HCT116 (cell line): ENCODE measurements at regions not wholly inside any gene's neighbourhood (a gene's known extent, or its start where the extent isn't known, plus 50 kb on each side); places are given as distances from the start of the nearest gene placed in this dataset.

Source experiments
- ATAC-seq: fragments of 200-7000 bp; cut with Tn5 transposase; 2 replicates; pipeline ENCODE4 v1.9.1; 2020; ENCODE audit warnings: mild to moderate bottlenecking, moderate library complexity
- BruUV-seq: library from RNA; stranded (reverse); fragments of 400-500 nt; replicated peaks from 2 replicates; lab custom pipeline; 2021; lab: Mats Ljungman, UMichigan
- CTCF ChIA-PET: fragments of 300-600 bp; sonication (Branson Sonifier 250); formaldehyde crosslinking; loops from one replicate; lab custom pipeline; 2021; ENCODE audit warnings: antibody characterized with exemption; lab: Charles Lee
- POLR2A ChIA-PET: fragments of 300-600, 350-600 bp; sonication (Branson Sonifier 250); formaldehyde crosslinking; loops from one replicate; lab custom pipeline; 2021; ENCODE audit warnings: antibody characterized with exemption; lab: Charles Lee
- RAD21 ChIA-PET, 2 experiments: fragments of 300-600 bp; sonication (Branson Sonifier 250); formaldehyde crosslinking; loops; one replicate each; lab custom pipeline; 2023; ENCODE audit warnings: low total read pairs in 2 of 2; ENCODE audit not compliant: uncharacterized antibody in 2 of 2, unreplicated experiment in 2 of 2, low non-redundant PET in 1 of 2; lab: Charles Lee
- DNase-seq: peaks from one replicate; pipeline ENCODE4 v3.0.0-alpha.2; 2010; ENCODE audit warnings: low read depth, low spot score
- H2AFZ ChIP-seq: fragments of 200-600 bp; shearing (Covaris generic), sonication (generic); 2 replicates; pipeline ENCODE4 v1.6.1; 2017; ENCODE audit warnings: low read depth, mixed run types, mixed read lengths, antibody characterized with exemption, low read length; ENCODE audit not compliant: poor library complexity, severe bottlenecking
- H3K27ac ChIP-seq: 2 replicates; pipeline ENCODE4 v1.5.1; 2012; ENCODE audit warnings: low read depth, low read length
- H3K27me3 ChIP-seq: fragments of 200-600 bp; sonication (generic); 2 replicates; pipeline ENCODE4 v1.6.1; 2016; ENCODE audit warnings: mixed run types, low read length, mixed read lengths; ENCODE audit not compliant: insufficient read depth
- H3K36me3 ChIP-seq, 2 experiments: fragments of 200-500 bp in 1 of 2; fragments of 200-600 bp in 1 of 2; sonication (Bioruptor generic) in 1 of 2; sonication (generic) in 1 of 2; 2 replicates each; pipeline versions ENCODE4 v1.5.1 to v1.6.1; 2014 to 2016; ENCODE audit warnings: low read length in 2 of 2, inconsistent platforms in 1 of 2, mixed read lengths in 1 of 2, mixed run types in 1 of 2; ENCODE audit not compliant: insufficient read depth in 2 of 2, control insufficient read depth in 1 of 2
- H3K4me1 ChIP-seq, 2 experiments: fragments of 200-600 bp in 1 of 2; sonication (generic) in 1 of 2; 2 replicates each; pipeline versions ENCODE4 v1.5.1 to v1.6.1; 2012 to 2017; ENCODE audit warnings: low read length in 2 of 2, inconsistent platforms in 1 of 2, mild to moderate bottlenecking in 1 of 2, mixed read lengths in 1 of 2, mixed run types in 1 of 2, moderate library complexity in 1 of 2; ENCODE audit not compliant: insufficient read depth in 2 of 2, control insufficient read depth in 1 of 2
- H3K4me2 ChIP-seq: fragments of 200-600 bp; sonication (generic); 2 replicates; pipeline ENCODE4 v1.6.1; 2017; ENCODE audit warnings: mixed run types, low read length, mixed read lengths
- H3K4me3 ChIP-seq, 2 experiments: fragments of 200-600 bp in 1 of 2; sonication (generic) in 1 of 2; replicated peaks in 1 of 2; 2 replicates each; pipeline ENCODE4 v1.5.1; 2011 to 2016; ENCODE audit warnings: low read length in 2 of 2, control low read depth in 1 of 2, low read depth in 1 of 2, mild to moderate bottlenecking in 1 of 2, mixed read lengths in 1 of 2, mixed run types in 1 of 2
- H3K79me2 ChIP-seq: fragments of 200-600 bp; sonication (generic); 2 replicates; pipeline ENCODE4 v1.6.1; 2017; ENCODE audit warnings: mild to moderate bottlenecking, mixed run types, low read length, moderate library complexity, mixed read lengths; ENCODE audit not compliant: insufficient read depth
- H3K9ac ChIP-seq: fragments of 200-600 bp; sonication (generic); 2 replicates; pipeline ENCODE4 v1.6.1; 2016; ENCODE audit warnings: low read length, mixed read lengths
- H3K9me2 ChIP-seq: fragments of 200-600 bp; sonication (generic), shearing (Covaris generic); 2 replicates; pipeline ENCODE4 v1.6.1; 2017; ENCODE audit warnings: mixed run types, mild to moderate bottlenecking, moderate library complexity; ENCODE audit not compliant: insufficient read depth
- H3K9me3 ChIP-seq, 2 experiments: fragments of 200-500 bp in 1 of 2; fragments of 200-600 bp in 1 of 2; sonication (Bioruptor generic) in 1 of 2; sonication (generic) in 1 of 2; 2 replicates each; pipeline ENCODE4 v1.6.1; 2014 to 2017; ENCODE audit warnings: low read length in 2 of 2, mixed read lengths in 2 of 2, inconsistent platforms in 1 of 2, low read depth in 1 of 2, mild to moderate bottlenecking in 1 of 2, mixed run types in 1 of 2, moderate library complexity in 1 of 2; ENCODE audit not compliant: control insufficient read depth in 1 of 2, insufficient read depth in 1 of 2
- H4K20me1 ChIP-seq: fragments of 200-600 bp; sonication (generic), shearing (Covaris generic); 2 replicates; pipeline ENCODE4 v1.6.1; 2017; ENCODE audit warnings: mixed run types, mild to moderate bottlenecking, moderate library complexity; ENCODE audit not compliant: insufficient read depth
- ELF1 ChIP-seq: IDR thresholded peaks from 2 replicates; pipeline ENCODE4 v1.6.1; 2012; ENCODE audit warnings: low read depth, borderline replicate concordance
- POLR2AphosphoS5 ChIP-seq: IDR thresholded peaks from 2 replicates; pipeline ENCODE4 v1.6.1; 2011; ENCODE audit warnings: mild to moderate bottlenecking, low read depth, low read length, moderate library complexity
- REST ChIP-seq: IDR thresholded peaks from 2 replicates; pipeline ENCODE4 v1.6.1; 2012; ENCODE audit warnings: low read depth
- SIN3A ChIP-seq: IDR thresholded peaks from 2 replicates; pipeline ENCODE4 v1.6.1; 2012; ENCODE audit warnings: low read depth
- SRF ChIP-seq: IDR thresholded peaks from 2 replicates; pipeline ENCODE4 v1.6.1; 2012; ENCODE audit warnings: low read depth
- TCF7L2 ChIP-seq: IDR thresholded peaks from 2 replicates; pipeline ENCODE4 v1.7.0; 2011; ENCODE audit warnings: borderline replicate concordance, inconsistent platforms; ENCODE audit not compliant: insufficient read depth, insufficient read length; ENCODE audit errors: extremely low read depth
- ZBTB33 ChIP-seq: IDR thresholded peaks from 2 replicates; pipeline ENCODE4 v1.6.1; 2011; ENCODE audit warnings: mild to moderate bottlenecking, low read length, moderate library complexity; ENCODE audit not compliant: insufficient replicate concordance; ENCODE audit errors: extremely low read depth
- ZFX ChIP-seq: fragments of 450-650 bp; IDR thresholded peaks from 2 replicates; pipeline ENCODE4 v1.6.1; 2017
- intact Hi-C: fragments of 100-400 bp; cut with micrococcal nuclease; formaldehyde crosslinking; loops from 2 replicates; pipeline ENCODE4 v1.10.0; 2022

- ChIA-PET CTCF (no interaction called here), POLR2A (no interaction called here), RAD21 (no interaction called here)
- H3K9me3 ChIP-seq, result no peaks in the 10 kb centered on the region
- intact Hi-C loops, result no loop called here
- H2AFZ ChIP-seq, result no peak overlapping the region
- no peak overlapping the region for H3K9ac ChIP-seq
- no peak overlapping the region for H3K4me2 ChIP-seq
- H4K20me1 ChIP-seq, result no peaks in the 10 kb centered on the region
- H3K79me2 ChIP-seq, result no peaks in the 10 kb centered on the region
- no TSS peak for BruUV-seq
- ATAC-seq, result no peak
- DNase-seq, result no peak
- no peak overlapping the region for H3K4me3 ChIP-seq
- H3K27me3 ChIP-seq, result no peaks in the 10 kb centered on the region
- no peaks in the 10 kb centered on the region for H3K9me2 ChIP-seq
- H3K27ac ChIP-seq, result no peak overlapping the region
- TF ChIP-seq SIN3A (no peak), TCF7L2 (no peak), ZBTB33 (no peak), ELF1 (no peak), POLR2AphosphoS5 (no peak), REST (no peak), SRF (no peak), ZFX (no peak)
- no peaks in the 10 kb centered on the region for H3K4me1 ChIP-seq
- no peaks in the 10 kb centered on the region for H3K36me3 ChIP-seq
Observed at GRCh38 chr4:116070283-116070682, 956.9 kb upstream of the NDST4 start.
